ENCODE measurements at regions not wholly inside any gene's neighbourhood (a gene's known extent, or its start where the extent isn't known, plus 50 kb on each side); places are given as distances from the start of the nearest gene placed in this dataset.

GRCh38 chr4:176575141-176575730, 217.5 kb downstream of the VEGFC start:
- Histone ChIP-seq H3K4me3 (no peak overlapping the region), H3K27ac (replicated peaks) (no peak overlapping the region), H3K36me3 (no peaks in the 10 kb centered on the region), H3K27me3 (ENCODE audit: low read depth) (no peaks in the 10 kb centered on the region), H3K4me1 (no peaks in the 10 kb centered on the region), H3K9me3 (replicated peaks) (no peaks in the 10 kb centered on the region)
- no peak for TF ChIP-seq CTCF (IDR thresholded peaks at IDR 0.05; ENCODE audit: borderline replicate concordance)
- intact Hi-C loops (cut with micrococcal nuclease), result no loop called here
- DNase-seq, result no peak

- Histone ChIP-seq H3K4me1 (no peaks in the 10 kb centered on the region), H3K27ac (replicated peaks) (no peak overlapping the region), H3K27me3 (ENCODE audit: low read depth) (no peaks in the 10 kb centered on the region), H3K4me3 (no peak overlapping the region), H3K36me3 (no peaks in the 10 kb centered on the region), H3K9me3 (replicated peaks) (no peaks in the 10 kb centered on the region)
- no peak for DNase-seq
- intact Hi-C loops (cut with micrococcal nuclease), result no loop called here
- TF ChIP-seq CTCF (IDR thresholded peaks at IDR 0.05; ENCODE audit: borderline replicate concordance), result no peak
These were observed 213.5 kb downstream of the VEGFC start for GRCh38 chr4:176579226-176579625.

- H3K9me3 ChIP-seq (replicated peaks), result no peaks in the 10 kb centered on the region
- H3K4me3 ChIP-seq, result no peak overlapping the region
- intact Hi-C loops (cut with micrococcal nuclease), result no loop called here
- TF ChIP-seq CTCF (IDR thresholded peaks at IDR 0.05; ENCODE audit: borderline replicate concordance), result no peak
- H3K4me1 ChIP-seq, result no peaks in the 10 kb centered on the region
- DNase-seq, result no peak
- no peaks in the 10 kb centered on the region for H3K27me3 ChIP-seq (ENCODE audit: low read depth)
- no peak overlapping the region for H3K27ac ChIP-seq (replicated peaks)
- H3K36me3 ChIP-seq, result no peaks in the 10 kb centered on the region
These were observed 209.4 kb downstream of the VEGFC start for GRCh38 chr4:176583278-176583677.

- TF ChIP-seq CTCF (IDR thresholded peaks at IDR 0.05; ENCODE audit: borderline replicate concordance), result no peak
These were observed 208.6 kb downstream of the VEGFC start for GRCh38 chr4:176584031-176584606.

GRCh38 chr4:176587920-176588319, 204.8 kb downstream of the VEGFC start:
- Histone ChIP-seq H3K27me3 (ENCODE audit: low read depth) (no peaks in the 10 kb centered on the region), H3K36me3 (no peaks in the 10 kb centered on the region), H3K9me3 (replicated peaks) (peaks cover 12% of the 10 kb centered on the region), H3K27ac (replicated peaks) (no peak overlapping the region), H3K4me1 (no peaks in the 10 kb centered on the region), H3K4me3 (no peak overlapping the region)
- no peak for DNase-seq
- intact Hi-C loops (cut with micrococcal nuclease), result no loop called here
- TF ChIP-seq CTCF (IDR thresholded peaks at IDR 0.05; ENCODE audit: borderline replicate concordance), result no peak

More at GRCh38 chr4:176584031-176584606, 208.6 kb downstream of the VEGFC start:
- H3K9me3 ChIP-seq (replicated peaks), result no peaks in the 10 kb centered on the region
- H3K4me3 ChIP-seq, result no peak overlapping the region
- no peak overlapping the region for H3K27ac ChIP-seq (replicated peaks)
- no peak for DNase-seq
- H3K4me1 ChIP-seq, result no peaks in the 10 kb centered on the region
- no peaks in the 10 kb centered on the region for H3K36me3 ChIP-seq
- intact Hi-C loops (cut with micrococcal nuclease), result no loop called here
- H3K27me3 ChIP-seq (ENCODE audit: low read depth), result no peaks in the 10 kb centered on the region
